GM12891 (cell line): ENCODE measurements at regions not wholly inside any gene's neighbourhood (a gene's known extent, or its start where the extent isn't known, plus 50 kb on each side); places are given as distances from the start of the nearest gene placed in this dataset.

Experiments used
- POLR2A ChIP-seq: IDR thresholded peaks from 2 replicates; pipeline ENCODE4 v1.6.1; 2011; ENCODE audit warnings: low read depth, low read length, control low read depth
- TAF1 ChIP-seq: IDR thresholded peaks from 2 replicates; pipeline ENCODE4 v1.6.1; 2011; ENCODE audit warnings: low read depth, low read length, control low read depth

- TF ChIP-seq POLR2A (no peak), TAF1 (no peak)
Measured at GRCh38 chr4:124455671-124456070, 256.9 kb downstream of the ANKRD50 start.
